ENCODE measurements at regions not wholly inside any gene's neighbourhood (a gene's known extent, or its start where the extent isn't known, plus 50 kb on each side); places are given as distances from the start of the nearest gene placed in this dataset.

- H3K4me3 Mint-ChIP-seq (ENCODE audit: unreplicated experiment), result no peak overlapping the region
- peaks cover 5% of the 10 kb centered on the region for H3K4me1 Mint-ChIP-seq (ENCODE audit: unreplicated experiment)
- H3K9me3 Mint-ChIP-seq (ENCODE audit: unreplicated experiment), result no peaks in the 10 kb centered on the region
- DNase-seq (ENCODE audit: low spot score), result no peak
- no peaks in the 10 kb centered on the region for H3K27me3 Mint-ChIP-seq (ENCODE audit: unreplicated experiment)
- no peak for TF ChIP-seq CTCF (IDR thresholded peaks at IDR 0.05; ENCODE audit: unreplicated experiment)
- no peaks in the 10 kb centered on the region for H3K36me3 Mint-ChIP-seq (ENCODE audit: low read depth, unreplicated experiment)
- no peak overlapping the region for H3K27ac Mint-ChIP-seq (ENCODE audit: unreplicated experiment)
Measured at GRCh38 chr4:111628437-111628836, 516.8 kb upstream of the FAM241A start.

GRCh38 chr4:111630705-111631104 lies 514.5 kb upstream of the FAM241A start:
- TF ChIP-seq CTCF (IDR thresholded peaks at IDR 0.05; ENCODE audit: unreplicated experiment), result peak; percentile 32
- Mint-ChIP-seq H3K4me1 (ENCODE audit: unreplicated experiment) (peaks cover 5% of the 10 kb centered on the region), H3K27me3 (ENCODE audit: unreplicated experiment) (no peaks in the 10 kb centered on the region), H3K4me3 (ENCODE audit: unreplicated experiment) (no peak overlapping the region), H3K36me3 (ENCODE audit: low read depth, unreplicated experiment) (no peaks in the 10 kb centered on the region), H3K9me3 (ENCODE audit: unreplicated experiment) (no peaks in the 10 kb centered on the region), H3K27ac (ENCODE audit: unreplicated experiment) (no peak overlapping the region)
- no peak for DNase-seq (ENCODE audit: low spot score)

GRCh38 chr4:111631215-111631999 lies 513.8 kb upstream of the FAM241A start:
- DNase-seq (ENCODE audit: low spot score), result no peak
- H3K9me3 Mint-ChIP-seq (ENCODE audit: unreplicated experiment), result no peaks in the 10 kb centered on the region
- TF ChIP-seq CTCF (IDR thresholded peaks at IDR 0.05; ENCODE audit: unreplicated experiment), result peak; percentile 74
- no peaks in the 10 kb centered on the region for H3K36me3 Mint-ChIP-seq (ENCODE audit: low read depth, unreplicated experiment)
- no peak overlapping the region for H3K27ac Mint-ChIP-seq (ENCODE audit: unreplicated experiment)
- no peaks in the 10 kb centered on the region for H3K27me3 Mint-ChIP-seq (ENCODE audit: unreplicated experiment)
- H3K4me1 Mint-ChIP-seq (ENCODE audit: unreplicated experiment), result peaks cover 5% of the 10 kb centered on the region
- H3K4me3 Mint-ChIP-seq (ENCODE audit: unreplicated experiment), result no peak overlapping the region

GRCh38 chr4:111632641-111633151 lies 512.6 kb upstream of the FAM241A start:
- TF ChIP-seq CTCF (IDR thresholded peaks at IDR 0.05; ENCODE audit: unreplicated experiment), result no peak
- no peak overlapping the region for H3K27ac Mint-ChIP-seq (ENCODE audit: unreplicated experiment)
- no peaks in the 10 kb centered on the region for H3K36me3 Mint-ChIP-seq (ENCODE audit: low read depth, unreplicated experiment)
- H3K4me1 Mint-ChIP-seq (ENCODE audit: unreplicated experiment), result peaks cover 5% of the 10 kb centered on the region
- H3K27me3 Mint-ChIP-seq (ENCODE audit: unreplicated experiment), result no peaks in the 10 kb centered on the region
- no peaks in the 10 kb centered on the region for H3K9me3 Mint-ChIP-seq (ENCODE audit: unreplicated experiment)
- DNase-seq (ENCODE audit: low spot score), result no peak
- no peak overlapping the region for H3K4me3 Mint-ChIP-seq (ENCODE audit: unreplicated experiment)

- Mint-ChIP-seq H3K36me3 (ENCODE audit: low read depth, unreplicated experiment) (no peaks in the 10 kb centered on the region), H3K27me3 (ENCODE audit: unreplicated experiment) (no peaks in the 10 kb centered on the region), H3K27ac (ENCODE audit: unreplicated experiment) (no peak overlapping the region), H3K4me1 (ENCODE audit: unreplicated experiment) (peaks cover 5% of the 10 kb centered on the region), H3K4me3 (ENCODE audit: unreplicated experiment) (no peak overlapping the region), H3K9me3 (ENCODE audit: unreplicated experiment) (no peaks in the 10 kb centered on the region)
- TF ChIP-seq CTCF (IDR thresholded peaks at IDR 0.05; ENCODE audit: unreplicated experiment), result no peak
- DNase-seq (ENCODE audit: low spot score), result no peak
Measured at GRCh38 chr4:111633663-111634266, 511.5 kb upstream of the FAM241A start.
